ENCODE measurements at regions not wholly inside any gene's neighbourhood (a gene's known extent, or its start where the extent isn't known, plus 50 kb on each side); places are given as distances from the start of the nearest gene placed in this dataset.
"Not testable (repeated sequence)": the region's sequence is repeated elsewhere in the genome, so short reads cannot be mapped to it uniquely, and the experiment has no call there.

- TF ChIP-seq CTCF, POLR2A (IDR thresholded peaks at IDR 0.05): not testable (repeated sequence)
Measured at GRCh38 chr14:101631970-101632369, 70.7 kb downstream of the DIO3 start.

All from Peyer's patch (tissue), 4 donors.